Neural progenitor cell (in vitro differentiated cells): ENCODE measurements at regions not wholly inside any gene's neighbourhood (a gene's known extent, or its start where the extent isn't known, plus 50 kb on each side); places are given as distances from the start of the nearest gene placed in this dataset.

Experiments
- DNase-seq: peaks from one replicate; pipeline ENCODE4 v3.0.0-alpha.2; 2016; ENCODE audit warnings: low spot score
- H2AFZ ChIP-seq: fragments of 200-600 bp; sonication (generic); replicated peaks from 2 replicates; pipeline ENCODE4 v1.6.1; 2016; ENCODE audit warnings: antibody characterized with exemption
- H3F3A ChIP-seq: fragments of 200-600 bp; sonication (generic); 2 replicates; pipeline ENCODE4 v1.6.1; 2016; ENCODE audit warnings: antibody characterized with exemption, low read depth
- H3K27ac ChIP-seq: fragments of 200-600 bp; sonication (generic); 2 replicates; pipeline ENCODE4 v1.5.1; 2016; ENCODE audit warnings: mild to moderate bottlenecking
- H3K27me3 ChIP-seq: fragments of 200-600 bp; sonication (generic); 2 replicates; pipeline ENCODE4 v1.6.1; 2016; ENCODE audit warnings: mild to moderate bottlenecking, moderate library complexity
- H3K36me3 ChIP-seq: fragments of 200-600 bp; sonication (generic); 2 replicates; pipeline ENCODE4 v1.5.1; 2016
- H3K4me1 ChIP-seq: fragments of 200-600 bp; sonication (generic); 2 replicates; pipeline ENCODE4 v1.6.1; 2016; ENCODE audit warnings: mixed run types
- H3K4me2 ChIP-seq: fragments of 200-600 bp; sonication (generic); 2 replicates; pipeline ENCODE4 v1.6.1; 2016
- H3K4me3 ChIP-seq: fragments of 200-600 bp; sonication (generic); 2 replicates; pipeline ENCODE4 v1.5.1; 2016
- H3K79me2 ChIP-seq: fragments of 200-600 bp; sonication (generic); 2 replicates; pipeline ENCODE4 v1.6.1; 2016; ENCODE audit warnings: low read depth
- H3K9ac ChIP-seq: fragments of 200-600 bp; sonication (generic); 2 replicates; pipeline ENCODE4 v1.6.1; 2016
- H3K9me3 ChIP-seq: fragments of 200-600 bp; sonication (generic); 2 replicates; pipeline ENCODE4 v1.5.1; 2016; ENCODE audit warnings: low read depth
- H4K20me1 ChIP-seq: fragments of 200-600 bp; sonication (generic); 2 replicates; pipeline ENCODE4 v1.6.1; 2016; ENCODE audit warnings: low read depth
- H3K27ac Mint-ChIP-seq: 3 replicates; pipeline ENCODE4 v1.8.0; 2021; ENCODE audit warnings: mixed read lengths
- H3K27me3 Mint-ChIP-seq: 2 replicates; pipeline ENCODE4 v1.8.0; 2022; ENCODE audit warnings: low read depth, mild to moderate bottlenecking, inconsistent platforms, moderate library complexity, mixed read lengths; ENCODE audit not compliant: insufficient read depth
- H3K36me3 Mint-ChIP-seq: 3 replicates; pipeline ENCODE4 v1.8.0; 2021; ENCODE audit warnings: mixed read lengths
- H3K4me1 Mint-ChIP-seq: 3 replicates; pipeline ENCODE4 v1.8.0; 2021; ENCODE audit warnings: mixed read lengths
- H3K4me3 Mint-ChIP-seq: 3 replicates; pipeline ENCODE4 v1.8.0; 2021; ENCODE audit warnings: mild to moderate bottlenecking, moderate library complexity, mixed read lengths
- H3K9me3 Mint-ChIP-seq: 3 replicates; pipeline ENCODE4 v1.8.0; 2020; ENCODE audit warnings: mixed read lengths
- CTCF ChIP-seq: fragments of 200-600 bp; sonication (generic); IDR thresholded peaks from 2 replicates; pipeline ENCODE4 v1.5.1; 2017; ENCODE audit warnings: antibody characterized with exemption, mild to moderate bottlenecking
- EZH2 ChIP-seq: fragments of 200-600 bp; sonication (generic); IDR thresholded peaks from 2 replicates; pipeline ENCODE4 v1.6.1; 2017; ENCODE audit warnings: antibody characterized with exemption, mild to moderate bottlenecking, moderate library complexity
- EZH2phosphoT487 ChIP-seq: fragments of 200-600 bp; sonication (generic); IDR thresholded peaks from 2 replicates; pipeline ENCODE4 v1.6.1; 2017; ENCODE audit warnings: antibody characterized with exemption

- Histone ChIP-seq H3K4me3 (no peak overlapping the region), H4K20me1 (no peaks in the 10 kb centered on the region), H3K4me1 (no peaks in the 10 kb centered on the region), H3K4me2 (no peak overlapping the region), H3K9me3 (peaks cover 1% of the 10 kb centered on the region), H3K36me3 (peaks cover 5% of the 10 kb centered on the region), H3K9ac (no peak overlapping the region), H2AFZ (no peak overlapping the region), H3K27me3 (no peaks in the 10 kb centered on the region), H3K27ac (no peak overlapping the region), H3K79me2 (peaks cover 40% of the 10 kb centered on the region), H3F3A (no peaks in the 10 kb centered on the region)
- H3K36me3 Mint-ChIP-seq: peaks cover 17% of the 10 kb centered on the region
- H3K27ac Mint-ChIP-seq: no peak overlapping the region
- no peaks in the 10 kb centered on the region for H3K27me3 Mint-ChIP-seq
- no peak overlapping the region for H3K4me3 Mint-ChIP-seq
- DNase-seq: no peak
- H3K9me3 Mint-ChIP-seq: peaks cover 14% of the 10 kb centered on the region
- no peaks in the 10 kb centered on the region for H3K4me1 Mint-ChIP-seq
- no peak for TF ChIP-seq EZH2
- TF ChIP-seq EZH2phosphoT487: no peak
- TF ChIP-seq CTCF: no peak
Measured at GRCh38 chrX:74231625-74232024, 72.4 kb upstream of the ZCCHC13 start.

GRCh38 chrX:74230094-74230493 is 73.9 kb upstream of the ZCCHC13 start:
- TF ChIP-seq CTCF: no peak
- TF ChIP-seq EZH2phosphoT487: no peak
- no peak for TF ChIP-seq EZH2
- no peaks in the 10 kb centered on the region for H4K20me1 ChIP-seq
- H3K27ac ChIP-seq: no peak overlapping the region
- H3F3A ChIP-seq: no peaks in the 10 kb centered on the region
- H3K36me3 Mint-ChIP-seq: peaks cover 26% of the 10 kb centered on the region
- H3K79me2 ChIP-seq: peaks cover 54% of the 10 kb centered on the region
- no peak overlapping the region for H3K27ac Mint-ChIP-seq
- H3K36me3 ChIP-seq: peaks cover 11% of the 10 kb centered on the region
- peaks cover 4% of the 10 kb centered on the region for H3K9me3 ChIP-seq
- H3K4me1 ChIP-seq: no peaks in the 10 kb centered on the region
- no peaks in the 10 kb centered on the region for H3K27me3 ChIP-seq
- no peak overlapping the region for H3K4me3 ChIP-seq
- H3K4me2 ChIP-seq: no peak overlapping the region
- H3K9me3 Mint-ChIP-seq: peaks cover 21% of the 10 kb centered on the region
- no peaks in the 10 kb centered on the region for H3K27me3 Mint-ChIP-seq
- no peak overlapping the region for H2AFZ ChIP-seq
- no peaks in the 10 kb centered on the region for H3K4me1 Mint-ChIP-seq
- no peak overlapping the region for H3K4me3 Mint-ChIP-seq
- H3K9ac ChIP-seq: no peak overlapping the region
- DNase-seq: no peak

- H3K9ac ChIP-seq: no peak overlapping the region
- Mint-ChIP-seq H3K36me3 (peaks cover 47% of the 10 kb centered on the region), H3K4me3 (no peak overlapping the region), H3K27ac (no peak overlapping the region), H3K4me1 (no peaks in the 10 kb centered on the region), H3K27me3 (peaks cover 2% of the 10 kb centered on the region), H3K9me3 (peaks cover 25% of the 10 kb centered on the region)
- H3K79me2 ChIP-seq: peaks cover 42% of the 10 kb centered on the region
- no peak overlapping the region for H3K4me3 ChIP-seq
- no peak for DNase-seq
- H3K27ac ChIP-seq: no peak overlapping the region
- H3K36me3 ChIP-seq: peaks cover 11% of the 10 kb centered on the region
- TF ChIP-seq EZH2phosphoT487 (no peak), EZH2 (no peak), CTCF (no peak)
- no peak overlapping the region for H3K4me2 ChIP-seq
- no peaks in the 10 kb centered on the region for H3K27me3 ChIP-seq
- H3K9me3 ChIP-seq: peaks cover 4% of the 10 kb centered on the region
- no peak overlapping the region for H2AFZ ChIP-seq
- H3K4me1 ChIP-seq: no peaks in the 10 kb centered on the region
- no peaks in the 10 kb centered on the region for H4K20me1 ChIP-seq
- H3F3A ChIP-seq: no peaks in the 10 kb centered on the region
Measured at GRCh38 chrX:74225111-74225510, 78.9 kb upstream of the ZCCHC13 start.

GRCh38 chrX:74220277-74220676 is 83.7 kb upstream of the ZCCHC13 start:
- H3K4me1 ChIP-seq: no peaks in the 10 kb centered on the region
- H3F3A ChIP-seq: no peaks in the 10 kb centered on the region
- no peak for DNase-seq
- H3K9ac ChIP-seq: no peak overlapping the region
- no peaks in the 10 kb centered on the region for H4K20me1 ChIP-seq
- peaks cover 12% of the 10 kb centered on the region for H3K79me2 ChIP-seq
- H3K36me3 ChIP-seq: no peaks in the 10 kb centered on the region
- H2AFZ ChIP-seq: no peak overlapping the region
- TF ChIP-seq EZH2phosphoT487 (no peak), EZH2 (no peak), CTCF (no peak)
- no peak overlapping the region for H3K27ac ChIP-seq
- no peak overlapping the region for H3K4me3 Mint-ChIP-seq
- no peak overlapping the region for H3K4me2 ChIP-seq
- H3K27me3 Mint-ChIP-seq: peaks cover 2% of the 10 kb centered on the region
- H3K4me1 Mint-ChIP-seq: no peaks in the 10 kb centered on the region
- H3K36me3 Mint-ChIP-seq: peaks cover 34% of the 10 kb centered on the region
- H3K27ac Mint-ChIP-seq: no peak overlapping the region
- H3K9me3 ChIP-seq: no peaks in the 10 kb centered on the region
- no peaks in the 10 kb centered on the region for H3K27me3 ChIP-seq
- no peak overlapping the region for H3K4me3 ChIP-seq
- H3K9me3 Mint-ChIP-seq: peaks cover 4% of the 10 kb centered on the region
